K562 (cell line): ENCODE measurements at regions not wholly inside any gene's neighbourhood (a gene's known extent, or its start where the extent isn't known, plus 50 kb on each side); places are given as distances from the start of the nearest gene placed in this dataset.

Source experiments
- ATAC-seq: fragments of 200-7000 bp; cut with Tn5 transposase; 3 replicates; pipeline ENCODE4 v1.9.1; 2020; ENCODE audit warnings: moderate library complexity
- BruUV-seq: library from RNA; stranded (reverse); fragments of 400-500 nt; replicated peaks from 2 replicates; lab custom pipeline; 2021; lab: Mats Ljungman, UMichigan
- CTCF ChIA-PET: fragments of 300-600 bp; formaldehyde crosslinking; extraction: SDS; loops from one replicate; lab custom pipeline; 2021; ENCODE audit warnings: low intra/inter-chr PET ratio; lab: Yijun Ruan, JAX
- POLR2A ChIA-PET: fragments of 300-600, 350-650 bp; sonication (Branson Sonifier 250); formaldehyde crosslinking; extraction: SDS; loops from one replicate; lab custom pipeline; 2021; ENCODE audit warnings: antibody characterized with exemption, inconsistent platforms; lab: Yijun Ruan, JAX
- DNase-seq, 4 experiments: peaks; one replicate each; pipeline versions ENCODE4 v3.0.0 to v3.0.0-alpha.2; 2011 to 2018; ENCODE audit warnings: low spot score in 3 of 4, mixed read lengths in 3 of 4; ENCODE audit errors: extremely low read depth in 1 of 4
- FAIRE-seq: peaks from 2 replicates; lab custom pipeline; 2011; peaks lifted over from hg19 to GRCh38; lab: Jason Lieb, UNC
- H2AFZ ChIP-seq: 2 replicates; pipeline ENCODE4 v1.6.0; 2011; ENCODE audit warnings: low read depth, low read length, control low read depth, inconsistent platforms
- H3K27ac ChIP-seq: fragments of 200-600 bp; 3 replicates; pipeline ENCODE4 v1.8.0; 2011; ENCODE audit warnings: low read depth, mild to moderate bottlenecking, control low read depth, inconsistent platforms, low read length, moderate library complexity, mixed read lengths; ENCODE audit errors: extremely low read depth
- H3K27me3 ChIP-seq, 2 experiments: fragments of 300-600 bp in 1 of 2; 2 replicates in 1 of 2; 3 replicates in 1 of 2; pipeline versions ENCODE4 v1.6.0 to v1.8.0; 2011; ENCODE audit warnings: inconsistent platforms in 2 of 2, low read length in 2 of 2, mild to moderate bottlenecking in 1 of 2, mixed read lengths in 1 of 2, moderate library complexity in 1 of 2; ENCODE audit not compliant: control insufficient read depth in 2 of 2, insufficient read depth in 2 of 2
- H3K36me3 ChIP-seq: fragments of 300-600 bp; 3 replicates; pipeline ENCODE4 v1.8.0; 2011; ENCODE audit warnings: mild to moderate bottlenecking, low read length, inconsistent platforms; ENCODE audit not compliant: control insufficient read depth, insufficient read depth
- H3K4me1 ChIP-seq, 2 experiments: fragments of 200-600 bp in 1 of 2; replicated peaks in 1 of 2; 2 replicates in 1 of 2; 3 replicates in 1 of 2; pipeline versions ENCODE4 v1.5.1 to v1.8.0; 2011; ENCODE audit warnings: inconsistent platforms in 2 of 2, low read length in 2 of 2, mild to moderate bottlenecking in 1 of 2, mixed read lengths in 1 of 2, moderate library complexity in 1 of 2; ENCODE audit not compliant: control insufficient read depth in 2 of 2, insufficient read depth in 2 of 2
- H3K4me2 ChIP-seq: 2 replicates; pipeline ENCODE4 v1.6.1; 2011; ENCODE audit warnings: low read length, control low read depth, inconsistent platforms, mixed read lengths; ENCODE audit not compliant: insufficient read depth
- H3K4me3 ChIP-seq: fragments of 200-600 bp; sonication (generic), shearing (Covaris generic); 2 replicates; pipeline ENCODE4 v1.5.1; 2016; ENCODE audit warnings: control low read depth, inconsistent platforms
- H3K79me2 ChIP-seq: fragments of 200-600 bp; 3 replicates; pipeline ENCODE4 v1.8.0; 2011; ENCODE audit warnings: low read length, inconsistent platforms; ENCODE audit not compliant: control insufficient read depth, insufficient read depth
- H3K9ac ChIP-seq, 2 experiments: 2 replicates each; pipeline versions ENCODE4 v1.6.0 to v1.6.1; 2011; ENCODE audit warnings: low read depth in 2 of 2, low read length in 2 of 2, control low read depth in 1 of 2, inconsistent platforms in 1 of 2, mild to moderate bottlenecking in 1 of 2, mixed read lengths in 1 of 2; ENCODE audit not compliant: insufficient read depth in 1 of 2
- H3K9me1 ChIP-seq: one replicate; pipeline ENCODE4 v1.6.0; 2011; ENCODE audit warnings: inconsistent platforms, mild to moderate bottlenecking, low read length, moderate library complexity; ENCODE audit not compliant: control insufficient read depth, insufficient read depth
- H3K9me3 ChIP-seq: replicated peaks from 2 replicates; pipeline ENCODE4 v1.5.1; 2011; ENCODE audit warnings: low read depth, low read length, inconsistent platforms; ENCODE audit not compliant: control insufficient read depth, insufficient read depth
- H4K20me1 ChIP-seq: replicated peaks from 2 replicates; pipeline ENCODE4 v1.6.1; 2011; ENCODE audit warnings: low read length, inconsistent platforms, mixed read lengths; ENCODE audit not compliant: control insufficient read depth, insufficient read depth
- CHD4 ChIP-seq: fragments of 200-600 bp; sonication (generic); IDR thresholded peaks from 3 replicates; pipeline ENCODE4 v1.6.1; 2012; ENCODE audit warnings: low read depth, mild to moderate bottlenecking, mixed read lengths, low read length, inconsistent platforms; ENCODE audit not compliant: insufficient read depth, insufficient replicate concordance, poor library complexity, severe bottlenecking
- HLTF ChIP-seq: fragments of 450-650 bp; IDR thresholded peaks from 2 replicates; pipeline ENCODE4 v1.6.1; 2016
- TCFL5 ChIP-seq: fragments of 250-450 bp; sonication (Bioruptor Pico); conservative IDR thresholded peaks from 2 replicates; pipeline ENCODE4 v1.6.1; 2021; ENCODE audit warnings: mild to moderate bottlenecking, moderate library complexity, matching md5 sums
- ZNF436 ChIP-seq: fragments of 250-450, 450-650 bp; sonication (Bioruptor Pico); formaldehyde crosslinking; IDR thresholded peaks from 2 replicates; pipeline ENCODE4 v1.7.0; 2020; ENCODE audit warnings: mild to moderate bottlenecking
- WGBS: fragments of 100-300 bp; shearing (Covaris generic); methylation state at CpG from one replicate; pipeline ENCODE4 v1.1.6; 2016; ENCODE audit warnings: low coverage, mixed read lengths; ENCODE audit not compliant: insufficient coverage; ENCODE audit errors: missing lambda C conversion rate; 5-methylcytosine and 5-hydroxymethylcytosine counted together
- in situ Hi-C: fragments of 300-500 bp; cut with MboI; formaldehyde crosslinking; loops from 4 replicates; pipeline ENCODE4 v1.15.0; 2018; ENCODE audit warnings: inconsistent platforms, mixed read lengths
- intact Hi-C: fragments of 100-400 bp; cut with micrococcal nuclease; formaldehyde crosslinking; loops from 2 replicates; pipeline ENCODE4 v1.14.2; 2022
- TF ChIP-seq, protein P1 (sequence below), 2 experiments: IDR thresholded peaks; 2 replicates each; pipeline ENCODE4 v1.6.1; 2011; ENCODE audit warnings: borderline replicate concordance in 1 of 2, control low read depth in 1 of 2, low read depth in 1 of 2, low read length in 1 of 2, mild to moderate bottlenecking in 1 of 2, mixed read lengths in 1 of 2, moderate library complexity in 1 of 2; ENCODE audit not compliant: insufficient read depth in 1 of 2, insufficient read length in 1 of 2, poor library complexity in 1 of 2, severe bottlenecking in 1 of 2; ENCODE audit errors: extremely low read depth in 1 of 2
- TF ChIP-seq, protein P2 (sequence below): conservative IDR thresholded peaks from 2 replicates; pipeline ENCODE4 v1.6.1; 2011; ENCODE audit warnings: low read depth, mild to moderate bottlenecking, low read length; ENCODE audit not compliant: control insufficient read depth
- TF ChIP-seq, protein P3 (sequence below): sonication (generic); formaldehyde crosslinking; IDR thresholded peaks from 2 replicates; pipeline ENCODE4 v1.8.1; 2023; ENCODE audit warnings: missing genetic modification reagents, mild to moderate bottlenecking, borderline replicate concordance

DNA sequence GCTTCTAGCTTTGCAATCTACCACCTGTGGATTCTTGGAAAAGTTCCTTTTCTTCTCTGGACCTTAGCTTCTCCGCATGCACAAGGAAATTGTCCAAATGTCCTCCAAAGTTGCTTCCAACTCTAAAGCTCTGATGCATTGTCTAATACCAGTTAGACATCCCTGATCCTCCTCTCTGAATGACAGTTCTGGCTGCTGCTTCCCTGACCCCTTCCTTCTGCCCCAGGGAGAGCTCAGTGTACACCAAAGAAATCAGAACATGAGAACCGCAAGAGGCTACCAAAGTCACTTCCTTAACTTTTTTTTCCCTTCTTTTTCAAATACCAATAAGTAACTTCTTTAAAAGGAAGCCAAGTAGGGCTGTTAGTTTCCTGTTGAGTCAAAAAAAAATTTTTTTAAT lies 79.7 kb upstream of the CES5A start (continued):
- TF ChIP-seq, protein P1, sequence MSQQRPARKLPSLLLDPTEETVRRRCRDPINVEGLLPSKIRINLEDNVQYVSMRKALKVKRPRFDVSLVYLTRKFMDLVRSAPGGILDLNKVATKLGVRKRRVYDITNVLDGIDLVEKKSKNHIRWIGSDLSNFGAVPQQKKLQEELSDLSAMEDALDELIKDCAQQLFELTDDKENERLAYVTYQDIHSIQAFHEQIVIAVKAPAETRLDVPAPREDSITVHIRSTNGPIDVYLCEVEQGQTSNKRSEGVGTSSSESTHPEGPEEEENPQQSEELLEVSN (IDR thresholded peaks at IDR 0.05; ENCODE audit: borderline replicate concordance in 1 of 2, extremely low read depth in 1 of 2, insufficient read depth in 1 of 2, insufficient read length in 1 of 2, low read depth in 1 of 2, low read length in 1 of 2, poor library complexity in 1 of 2, severe bottlenecking in 1 of 2): no peak
- TF ChIP-seq, protein P2, sequence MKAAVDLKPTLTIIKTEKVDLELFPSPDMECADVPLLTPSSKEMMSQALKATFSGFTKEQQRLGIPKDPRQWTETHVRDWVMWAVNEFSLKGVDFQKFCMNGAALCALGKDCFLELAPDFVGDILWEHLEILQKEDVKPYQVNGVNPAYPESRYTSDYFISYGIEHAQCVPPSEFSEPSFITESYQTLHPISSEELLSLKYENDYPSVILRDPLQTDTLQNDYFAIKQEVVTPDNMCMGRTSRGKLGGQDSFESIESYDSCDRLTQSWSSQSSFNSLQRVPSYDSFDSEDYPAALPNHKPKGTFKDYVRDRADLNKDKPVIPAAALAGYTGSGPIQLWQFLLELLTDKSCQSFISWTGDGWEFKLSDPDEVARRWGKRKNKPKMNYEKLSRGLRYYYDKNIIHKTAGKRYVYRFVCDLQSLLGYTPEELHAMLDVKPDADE: no peak
- TF ChIP-seq ZNF436 (CRISPR knock-in tag) (no peak), TCFL5 (CRISPR knock-in tag) (no peak)
- TF ChIP-seq, all 486 proteins: peak for 0

DNA sequence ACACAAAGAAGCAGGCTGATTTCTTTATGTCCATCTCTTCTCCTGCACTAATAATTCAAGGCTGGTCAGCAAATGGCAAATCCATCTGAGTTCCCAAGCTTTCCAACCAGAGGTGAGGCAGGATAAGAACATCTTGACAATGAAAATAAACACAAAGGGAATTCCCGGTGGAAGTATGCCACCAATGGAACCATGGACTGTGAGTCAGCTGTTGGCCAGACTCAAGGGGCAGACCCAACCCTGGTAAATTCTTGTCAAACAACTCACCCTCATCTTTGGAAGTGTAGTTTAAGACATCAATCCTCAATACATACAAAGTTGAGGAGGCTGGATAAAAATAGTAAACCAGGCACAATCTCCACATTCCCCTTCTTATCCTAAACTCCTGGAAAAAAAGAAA lies 74.3 kb upstream of the CES5A start:
- no peak for TF ChIP-seq CHD4
- TF ChIP-seq HLTF: no peak
- TF ChIP-seq, protein P3, sequence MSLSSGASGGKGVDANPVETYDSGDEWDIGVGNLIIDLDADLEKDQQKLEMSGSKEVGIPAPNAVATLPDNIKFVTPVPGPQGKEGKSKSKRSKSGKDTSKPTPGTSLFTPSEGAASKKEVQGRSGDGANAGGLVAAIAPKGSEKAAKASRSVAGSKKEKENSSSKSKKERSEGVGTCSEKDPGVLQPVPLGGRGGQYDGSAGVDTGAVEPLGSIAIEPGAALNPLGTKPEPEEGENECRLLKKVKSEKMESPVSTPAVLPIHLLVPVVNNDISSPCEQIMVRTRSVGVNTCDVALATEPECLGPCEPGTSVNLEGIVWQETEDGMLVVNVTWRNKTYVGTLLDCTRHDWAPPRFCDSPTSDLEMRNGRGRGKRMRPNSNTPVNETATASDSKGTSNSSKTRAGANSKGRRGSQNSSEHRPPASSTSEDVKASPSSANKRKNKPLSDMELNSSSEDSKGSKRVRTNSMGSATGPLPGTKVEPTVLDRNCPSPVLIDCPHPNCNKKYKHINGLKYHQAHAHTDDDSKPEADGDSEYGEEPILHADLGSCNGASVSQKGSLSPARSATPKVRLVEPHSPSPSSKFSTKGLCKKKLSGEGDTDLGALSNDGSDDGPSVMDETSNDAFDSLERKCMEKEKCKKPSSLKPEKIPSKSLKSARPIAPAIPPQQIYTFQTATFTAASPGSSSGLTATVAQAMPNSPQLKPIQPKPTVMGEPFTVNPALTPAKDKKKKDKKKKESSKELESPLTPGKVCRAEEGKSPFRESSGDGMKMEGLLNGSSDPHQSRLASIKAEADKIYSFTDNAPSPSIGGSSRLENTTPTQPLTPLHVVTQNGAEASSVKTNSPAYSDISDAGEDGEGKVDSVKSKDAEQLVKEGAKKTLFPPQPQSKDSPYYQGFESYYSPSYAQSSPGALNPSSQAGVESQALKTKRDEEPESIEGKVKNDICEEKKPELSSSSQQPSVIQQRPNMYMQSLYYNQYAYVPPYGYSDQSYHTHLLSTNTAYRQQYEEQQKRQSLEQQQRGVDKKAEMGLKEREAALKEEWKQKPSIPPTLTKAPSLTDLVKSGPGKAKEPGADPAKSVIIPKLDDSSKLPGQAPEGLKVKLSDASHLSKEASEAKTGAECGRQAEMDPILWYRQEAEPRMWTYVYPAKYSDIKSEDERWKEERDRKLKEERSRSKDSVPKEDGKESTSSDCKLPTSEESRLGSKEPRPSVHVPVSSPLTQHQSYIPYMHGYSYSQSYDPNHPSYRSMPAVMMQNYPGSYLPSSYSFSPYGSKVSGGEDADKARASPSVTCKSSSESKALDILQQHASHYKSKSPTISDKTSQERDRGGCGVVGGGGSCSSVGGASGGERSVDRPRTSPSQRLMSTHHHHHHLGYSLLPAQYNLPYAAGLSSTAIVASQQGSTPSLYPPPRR: no peak
- no peak overlapping the region for H3K9ac ChIP-seq
- H3K4me3 ChIP-seq: no peak overlapping the region
- H3K9me1 ChIP-seq: no peaks in the 10 kb centered on the region
- BruUV-seq: no TSS peak
- H4K20me1 ChIP-seq: 0 out of 2 replicates have a peak, but pooled peaks cover under 1% of the 10 kb centered on the region
- CTCF ChIA-PET: no interaction called here
- WGBS: 13% methylated on average over 1 of the region's 1 CpG
- no peak overlapping the region for H2AFZ ChIP-seq
- no peaks in the 10 kb centered on the region for H3K79me2 ChIP-seq
- no peaks in the 10 kb centered on the region for H3K36me3 ChIP-seq
- ATAC-seq (no peak), DNase-seq (no peak), FAIRE-seq (no peak)
- H3K27me3 ChIP-seq: no peaks in the 10 kb centered on the region
- no peak overlapping the region for H3K27ac ChIP-seq
- POLR2A ChIA-PET: no interaction called here
- intact Hi-C loops (loop anchor here (10.0 kb wide), 1 partner anchor 485 kb away; no protein-coding TSS in a partner anchor), in situ Hi-C loops (loop anchor here (5.0 kb wide), 1 partner anchor 368 kb away; no protein-coding TSS in a partner anchor)
- H3K9me3 ChIP-seq: no peaks in the 10 kb centered on the region
- H3K4me1 ChIP-seq: no peaks in the 10 kb centered on the region; a peak in 1 of 5 replicates
- no peak overlapping the region for H3K4me2 ChIP-seq
